Lung microvascular endothelial cell (primary cell): ENCODE measurements at regions not wholly inside any gene's neighbourhood (a gene's known extent, or its start where the extent isn't known, plus 50 kb on each side); places are given as distances from the start of the nearest gene placed in this dataset.
"Not testable (repeated sequence)": the region's sequence is repeated elsewhere in the genome, so short reads cannot be mapped to it uniquely, and the experiment has no call there.

Experiments
- DNase-seq, 2 donors: peaks; one replicate each; pipeline versions ENCODE4 v3.0.0 to v3.0.0-alpha.2; 2010; ENCODE audit warnings: low read depth in 2 of 2

GRCh38 chr7:76971201-76971600, 61.0 kb downstream of the SPDYE17 start:
- DNase-seq: not testable (repeated sequence)

- not testable (repeated sequence) for DNase-seq
These were observed 62.3 kb downstream of the SPDYE17 start for GRCh38 chr7:76969892-76970291.

DNA sequence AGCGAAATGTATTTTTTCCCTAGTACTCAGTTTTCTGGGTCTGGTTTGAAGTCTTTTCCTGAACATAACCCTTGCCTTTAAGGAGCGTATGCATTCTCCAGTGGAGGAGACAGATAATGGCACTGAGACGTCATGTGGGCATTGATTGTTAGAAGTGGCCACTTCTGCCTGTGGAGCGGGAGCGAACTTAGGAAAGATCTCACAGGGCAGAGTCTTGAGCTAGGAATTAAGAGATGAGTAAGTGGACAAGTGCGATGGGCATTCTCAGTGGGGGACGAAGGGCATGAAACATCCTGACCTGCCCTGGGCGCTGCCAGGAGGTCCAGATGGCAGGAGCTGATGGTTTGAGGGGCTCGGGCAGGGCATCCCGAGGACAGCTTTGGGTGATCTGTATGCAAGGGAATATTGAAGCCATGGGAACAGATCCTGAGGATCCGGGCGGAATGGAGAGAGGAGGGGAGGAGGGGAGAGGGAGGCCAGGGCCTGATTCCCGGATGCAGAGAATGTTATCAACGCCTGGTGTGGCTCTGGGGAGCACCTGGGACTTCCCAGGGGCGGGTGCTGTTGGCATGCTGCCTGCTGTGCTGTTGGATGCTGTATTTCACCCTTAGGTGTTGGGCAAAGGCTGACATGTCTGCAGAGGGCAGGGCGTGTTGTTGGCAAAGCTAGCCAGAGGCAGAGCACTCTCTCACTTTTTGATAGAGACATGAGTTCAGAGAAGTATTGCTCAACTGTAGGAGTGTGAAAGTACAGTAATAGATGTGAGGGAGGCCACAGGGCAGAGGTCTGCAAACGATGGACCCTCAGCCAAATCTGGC, 66.2 kb downstream of the SPDYE17 start:
- not testable (repeated sequence) for DNase-seq

GRCh38 chr7:76964050-76964449, 68.1 kb downstream of the SPDYE17 start:
- DNase-seq: not testable (repeated sequence)

DNA sequence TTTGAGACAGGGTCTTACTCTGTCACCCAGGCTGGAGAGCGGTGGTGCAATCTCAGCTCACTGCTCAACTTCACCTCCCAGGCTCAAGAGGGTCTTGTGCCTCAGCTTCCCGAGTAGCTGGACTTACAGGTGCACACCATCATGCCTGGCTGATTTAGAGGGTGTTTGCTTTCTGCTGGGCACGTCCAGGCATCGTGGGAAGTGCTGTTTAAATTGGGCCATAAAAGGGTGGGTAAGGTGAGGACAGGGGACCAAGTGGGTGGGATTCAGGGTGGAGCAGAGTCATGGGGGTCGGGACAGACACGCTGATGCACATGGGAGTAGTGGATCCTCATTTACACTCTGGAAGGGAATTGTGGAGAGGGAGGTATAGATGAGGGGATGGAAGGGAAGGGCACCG, 69.1 kb downstream of the SPDYE17 start:
- not testable (repeated sequence) for DNase-seq

DNA sequence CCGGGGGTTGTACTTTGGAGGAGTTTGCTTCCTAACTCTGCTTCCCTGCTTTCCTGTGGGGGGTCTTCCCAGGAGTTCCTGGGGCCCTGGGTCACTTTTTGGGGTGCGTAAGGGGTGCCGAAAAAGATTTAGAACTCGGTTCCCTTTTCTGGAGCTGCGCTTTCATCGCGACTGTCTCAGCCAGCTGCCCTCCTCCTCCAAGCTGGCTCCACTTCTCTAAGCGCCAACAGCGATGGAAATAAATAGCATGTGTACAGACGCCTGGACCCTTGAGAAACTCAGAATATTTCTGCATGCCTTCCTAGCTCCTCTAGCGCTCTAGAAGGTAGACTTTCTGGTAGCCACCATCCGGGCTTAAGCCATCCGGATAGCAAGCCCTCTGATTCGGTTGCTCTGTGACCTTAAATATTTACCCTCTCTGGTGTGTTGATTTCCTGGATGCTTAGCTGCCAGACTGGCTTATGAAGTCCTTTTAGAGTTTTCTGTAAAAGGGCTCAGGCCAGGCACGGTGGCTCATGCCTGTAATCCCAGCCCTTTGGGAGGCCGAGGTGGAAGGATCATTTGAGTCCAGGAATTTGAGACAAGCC, 71.7 kb downstream of the SPDYE17 start:
- not testable (repeated sequence) for DNase-seq

GRCh38 chr7:76959573-76960399, 72.4 kb downstream of the SPDYE17 start:
- not testable (repeated sequence) for DNase-seq

DNA sequence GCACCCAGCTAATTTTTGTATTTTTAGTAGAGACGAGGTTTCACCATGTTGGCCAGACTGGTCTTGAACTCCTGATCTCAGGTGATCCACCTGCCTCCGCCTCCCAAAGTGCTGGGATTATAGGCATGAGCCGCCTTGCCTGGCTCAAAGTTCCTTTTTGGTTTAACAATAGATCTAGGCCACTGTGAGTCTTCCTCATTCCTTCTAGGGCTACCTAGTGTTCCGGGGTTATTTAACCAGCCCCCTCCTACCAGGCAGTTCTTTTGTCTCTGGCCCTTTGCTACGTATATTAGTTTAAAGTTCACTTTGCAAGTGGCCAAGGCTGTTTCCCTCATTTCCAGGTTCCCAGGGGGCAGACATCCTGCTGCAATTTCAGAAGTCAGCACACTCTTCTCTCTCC, 75.6 kb downstream of the SPDYE17 start:
- not testable (repeated sequence) for DNase-seq

DNA sequence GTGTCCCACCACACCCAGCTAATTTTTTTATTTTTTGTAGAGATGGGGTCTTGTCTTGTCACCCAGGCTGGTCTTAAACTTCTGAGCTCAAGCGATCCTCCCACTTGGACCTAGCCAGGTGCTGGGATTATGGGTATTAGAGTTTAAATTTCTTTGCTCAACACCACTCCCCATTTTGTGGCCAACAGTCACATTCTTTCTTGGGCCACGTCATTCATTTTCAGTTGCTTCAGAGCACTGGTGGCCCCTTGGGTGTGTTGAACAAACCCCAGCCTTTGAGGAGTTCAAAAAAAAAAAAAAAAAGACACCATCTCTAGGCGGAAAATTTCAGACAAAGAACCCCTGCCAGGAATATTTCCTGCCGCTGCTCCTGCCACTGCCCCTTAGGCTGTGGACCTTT, 77.0 kb downstream of the SPDYE17 start:
- not testable (repeated sequence) for DNase-seq

DNA sequence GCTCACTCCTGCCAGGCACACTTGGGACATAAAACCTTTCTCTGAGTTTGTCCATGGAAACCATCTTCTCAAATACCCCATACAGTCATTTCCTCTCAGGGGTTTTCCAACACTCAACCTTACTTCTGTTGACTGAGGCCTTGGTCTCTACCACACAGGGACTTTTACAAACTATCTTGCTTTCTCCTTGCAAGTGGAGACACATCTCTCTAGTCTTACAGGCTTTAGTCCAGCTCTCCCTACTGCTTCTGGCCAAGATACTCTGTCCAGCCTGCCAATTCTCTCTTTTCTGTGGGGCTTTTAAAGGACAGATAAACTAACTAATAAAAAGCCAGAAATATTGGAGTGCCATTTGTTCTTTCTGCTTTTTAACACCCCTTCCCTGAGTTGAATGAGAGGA, 87.6 kb downstream of the SPDYE17 start:
- not testable (repeated sequence) for DNase-seq

- not testable (repeated sequence) for DNase-seq
These were observed 90.1 kb downstream of the SPDYE17 start for GRCh38 chr7:76941809-76942765.

DNA sequence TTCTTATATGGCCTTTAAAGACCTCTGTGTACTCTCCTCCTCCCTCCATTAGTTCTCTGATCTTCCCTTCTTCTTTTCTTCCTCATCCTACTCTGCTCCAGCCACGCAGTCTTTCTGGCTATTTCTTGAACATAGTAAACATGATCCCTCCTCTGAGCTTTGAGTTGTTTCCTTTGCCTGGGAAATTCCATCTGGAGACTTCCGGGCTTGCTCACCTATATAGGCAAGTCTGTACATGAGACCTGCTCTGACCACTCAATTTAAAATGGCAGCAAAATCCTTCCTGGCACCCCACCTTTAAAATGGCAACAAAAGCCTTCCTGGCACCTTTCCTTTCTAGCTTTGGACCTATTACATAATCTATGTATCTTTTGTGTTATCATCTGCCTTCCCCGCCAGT, 94.4 kb downstream of the SPDYE17 start:
- DNase-seq: not testable (repeated sequence)

DNA sequence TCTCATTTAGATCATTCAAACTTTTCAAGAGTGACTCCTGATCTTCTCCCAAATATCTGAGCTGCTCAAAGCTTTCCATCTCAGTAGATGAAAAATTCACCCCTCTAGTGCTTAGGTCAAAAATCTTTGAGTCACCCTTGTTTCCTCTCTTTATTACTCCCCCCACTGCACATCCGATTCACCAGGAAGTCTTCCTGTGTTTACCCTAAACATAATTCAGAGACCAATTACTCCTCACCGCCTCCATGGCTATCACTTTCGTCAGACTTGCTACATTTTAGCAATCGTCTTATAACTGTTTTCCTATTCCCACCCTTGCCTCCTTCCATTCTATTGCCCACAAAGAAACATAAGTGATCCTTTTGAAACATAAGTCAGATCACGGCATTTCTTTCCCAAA, 94.8 kb downstream of the SPDYE17 start:
- DNase-seq: peak in 1 of 2 donors; percentile 72

- not testable (repeated sequence) for DNase-seq
These were observed 95.8 kb downstream of the SPDYE17 start for GRCh38 chr7:76936346-76936745.

DNA sequence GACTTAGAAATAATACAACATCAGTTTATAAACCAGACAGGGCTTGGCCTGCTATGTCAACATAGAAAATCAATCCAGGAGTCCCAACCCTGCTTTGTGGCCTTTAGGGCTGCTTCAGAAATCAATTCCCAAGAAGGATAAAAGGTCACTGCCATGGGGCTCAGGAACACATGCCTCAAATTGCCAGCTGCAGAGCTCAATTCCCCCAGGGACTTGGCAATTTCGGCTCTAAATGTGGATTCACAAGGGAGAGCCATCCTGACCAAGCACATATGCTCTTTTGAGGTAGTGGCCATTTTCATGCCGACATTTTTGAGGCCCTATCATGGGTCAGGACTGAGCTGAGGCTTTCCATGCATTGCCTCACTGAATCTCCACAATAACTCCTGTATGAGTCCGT, 97.5 kb downstream of the SPDYE17 start:
- DNase-seq: not testable (repeated sequence)

DNA sequence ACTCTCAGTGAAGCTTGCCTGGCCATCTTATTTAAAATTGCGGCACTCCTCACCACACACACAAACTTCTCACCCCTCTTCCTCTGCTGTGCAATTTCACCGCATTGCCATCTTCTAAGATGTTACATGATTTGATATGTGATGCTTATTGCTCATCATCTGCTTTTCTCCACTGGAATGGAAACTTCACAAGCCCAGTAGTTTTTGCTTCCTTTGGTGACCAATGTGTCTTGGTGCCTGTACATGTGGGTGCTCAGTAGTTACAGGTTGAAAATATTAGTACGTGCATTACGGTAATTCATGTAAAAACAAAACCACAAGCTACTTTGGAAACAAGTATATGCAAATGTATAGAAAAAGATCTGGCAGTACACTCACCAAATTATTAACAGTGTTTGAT, 99.2 kb downstream of the SPDYE17 start:
- DNase-seq: not testable (repeated sequence)

- DNase-seq: not testable (repeated sequence)
These were observed 100.7 kb downstream of the SPDYE17 start for GRCh38 chr7:76931441-76931840.

DNA sequence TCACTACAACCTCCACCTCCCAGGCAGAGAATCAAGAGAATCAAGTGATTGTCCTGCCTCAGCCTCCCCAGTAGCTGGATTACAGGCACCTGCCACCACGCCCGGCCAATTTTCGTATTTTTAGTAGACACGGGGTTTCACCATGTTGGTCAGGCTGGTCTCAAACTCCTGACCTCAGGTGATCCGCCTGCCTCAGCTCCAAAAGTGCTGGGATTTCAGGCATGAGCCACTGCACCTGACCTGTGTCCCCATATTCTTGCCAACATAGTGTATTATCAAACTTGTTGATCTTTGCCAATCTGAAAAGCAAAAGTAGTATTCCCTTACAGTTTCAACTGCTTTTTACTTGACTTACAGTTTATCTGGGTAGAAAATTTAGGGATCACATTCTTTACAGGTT, 101.7 kb downstream of the SPDYE17 start:
- DNase-seq: not testable (repeated sequence)

GRCh38 chr7:76928751-76929150, 103.4 kb downstream of the SPDYE17 start:
- not testable (repeated sequence) for DNase-seq

DNA sequence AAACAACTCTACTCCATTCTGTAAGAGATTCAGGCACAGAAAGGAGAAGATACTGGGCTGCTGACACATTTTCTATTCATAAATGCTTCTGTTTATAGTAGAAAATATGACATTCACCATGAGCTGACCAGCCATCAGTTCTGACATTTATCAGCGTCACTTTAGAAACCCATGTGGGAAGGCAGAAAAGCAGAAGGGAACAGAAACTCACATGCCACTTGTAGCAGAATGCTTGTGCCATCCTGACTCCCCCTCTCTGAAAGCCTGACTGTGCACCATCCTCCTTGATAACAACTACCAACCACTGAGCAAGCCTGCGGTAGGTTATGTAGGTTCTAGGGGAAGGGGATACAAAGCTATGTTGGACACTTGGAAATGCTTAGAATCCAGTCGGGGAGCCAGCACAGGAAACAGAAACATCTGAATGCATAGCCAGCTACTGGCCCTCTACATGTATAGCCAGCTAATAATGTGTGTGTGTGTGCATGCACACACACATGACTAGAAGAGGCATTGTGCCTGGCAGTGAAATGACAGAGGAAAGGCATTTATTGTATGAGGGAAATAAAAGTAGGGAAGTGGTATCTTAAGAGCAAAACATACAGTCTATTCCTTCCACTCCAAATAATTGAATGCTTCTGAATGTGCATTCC, 104.3 kb downstream of the SPDYE17 start:
- not testable (repeated sequence) for DNase-seq
